NCI-H2196 treated with DMSO at 0.1 percent for 48 hours (cell line): ENCODE measurements at regions not wholly inside any gene's neighbourhood (a gene's known extent, or its start where the extent isn't known, plus 50 kb on each side); places are given as distances from the start of the nearest gene placed in this dataset.
"Not testable (repeated sequence)": the region's sequence is repeated elsewhere in the genome, so short reads cannot be mapped to it uniquely, and the experiment has no call there.

ENCODE experiments used
- DNase-seq: peaks from one replicate; lab custom pipeline; 2025; ENCODE audit not compliant: unreplicated experiment; lab: John Stamatoyannopoulos, UW

- DNase-seq, result no peak
Observed at GRCh38 chr10:6706725-6707124, 126.6 kb upstream of the PRKCQ start.

- DNase-seq, result no peak
Observed at GRCh38 chr10:6704896-6705295, 124.8 kb upstream of the PRKCQ start.

GRCh38 chr10:6702833-6703232, 122.8 kb upstream of the PRKCQ start:
- not testable (repeated sequence) for DNase-seq

GRCh38 chr10:6702030-6702429, 122.0 kb upstream of the PRKCQ start:
- DNase-seq, result no peak

GRCh38 chr10:6701289-6701688, 121.2 kb upstream of the PRKCQ start:
- no peak for DNase-seq

- no peak for DNase-seq
Observed at GRCh38 chr10:6700066-6700465, 120.0 kb upstream of the PRKCQ start.

- DNase-seq, result no peak
Observed at GRCh38 chr10:6699336-6699735, 119.3 kb upstream of the PRKCQ start.

GRCh38 chr10:6695519-6695918, 115.4 kb upstream of the PRKCQ start:
- no peak for DNase-seq

- no peak for DNase-seq
Observed at GRCh38 chr10:6694447-6695140, 114.5 kb upstream of the PRKCQ start.

GRCh38 chr10:6692856-6693255, 112.8 kb upstream of the PRKCQ start:
- no peak for DNase-seq

- no peak for DNase-seq
Observed at GRCh38 chr10:6692103-6692502, 112.0 kb upstream of the PRKCQ start.

GRCh38 chr10:6689036-6689435, 109.0 kb upstream of the PRKCQ start:
- no peak for DNase-seq

- DNase-seq, result no peak
Observed at GRCh38 chr10:6680735-6681134, 100.7 kb upstream of the PRKCQ start.

- DNase-seq, result no peak
Observed at GRCh38 chr10:6678956-6679355, 98.9 kb upstream of the PRKCQ start.

- DNase-seq, result no peak
Observed at GRCh38 chr10:6678211-6678803, 98.2 kb upstream of the PRKCQ start.

GRCh38 chr10:6677129-6677528, 97.1 kb upstream of the PRKCQ start:
- DNase-seq, result not testable (repeated sequence)

GRCh38 chr10:6674291-6674690, 94.2 kb upstream of the PRKCQ start:
- no peak for DNase-seq

- DNase-seq, result no peak
Observed at GRCh38 chr10:6671976-6672375, 91.9 kb upstream of the PRKCQ start.

GRCh38 chr10:6669269-6669859, 89.3 kb upstream of the PRKCQ start:
- DNase-seq, result no peak

GRCh38 chr10:6667679-6668270, 87.7 kb upstream of the PRKCQ start:
- peak; percentile 1 for DNase-seq

GRCh38 chr10:6667150-6667549, 87.1 kb upstream of the PRKCQ start:
- no peak for DNase-seq

GRCh38 chr10:6665847-6666246, 85.8 kb upstream of the PRKCQ start:
- no peak for DNase-seq
